ENCODE measurements at regions not wholly inside any gene's neighbourhood (a gene's known extent, or its start where the extent isn't known, plus 50 kb on each side); places are given as distances from the start of the nearest gene placed in this dataset.

DNA sequence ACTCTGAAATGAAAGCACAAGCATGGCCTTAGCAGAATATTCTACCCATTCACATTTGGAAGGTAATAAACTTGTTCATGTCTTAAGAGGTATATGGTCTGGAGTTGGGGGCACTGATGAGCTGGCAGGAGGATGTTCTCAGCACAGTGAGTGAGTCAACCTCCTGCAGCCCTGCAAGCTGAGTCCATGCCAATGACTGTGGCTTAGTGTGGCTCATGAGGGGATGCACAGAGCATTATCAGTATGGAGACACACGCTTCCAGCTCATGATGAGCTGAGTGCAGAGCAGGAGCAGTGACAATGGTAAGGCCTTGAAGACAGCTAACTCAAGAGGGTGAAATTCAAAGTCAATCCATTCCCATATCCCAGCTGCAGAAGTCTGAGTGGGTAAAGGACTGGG, 102.3 kb downstream of the TNFSF18 start:
- TF ChIP-seq CTCF (IDR thresholded peaks at IDR 0.05) = no peak
- TF ChIP-seq POLR2A (IDR thresholded peaks at IDR 0.05) = no peak
